CD4-positive, CD25-positive, alpha-beta regulatory T cell (primary cell): ENCODE measurements at regions not wholly inside any gene's neighbourhood (a gene's known extent, or its start where the extent isn't known, plus 50 kb on each side); places are given as distances from the start of the nearest gene placed in this dataset.

ENCODE experiments used
- ATAC-seq, 2 donors: fragments of 150-1000 bp; cut with Tn5 transposase; one replicate each; pipeline ENCODE4 v1.10.0; 2021; ENCODE audit warnings: low read depth in 2 of 2, moderate number of reproducible peaks in 2 of 2, moderate library complexity in 1 of 2
- DNase-seq, 3 donors: peaks; one replicate each; pipeline versions ENCODE4 v3.0.0 to v3.0.0-alpha.2; 2012 to 2022; ENCODE audit warnings: mixed read lengths in 1 of 3
- H3K27ac ChIP-seq: one replicate; pipeline ENCODE4 v1.7.0; 2013; ENCODE audit warnings: mild to moderate bottlenecking, low read length; ENCODE audit not compliant: insufficient read depth, poor library complexity, severe bottlenecking
- H3K27me3 ChIP-seq: one replicate; pipeline ENCODE4 v1.7.0; 2013; ENCODE audit warnings: low read length; ENCODE audit not compliant: control insufficient read depth, insufficient read depth
- H3K36me3 ChIP-seq: one replicate; pipeline ENCODE4 v1.7.0; 2013; ENCODE audit warnings: mild to moderate bottlenecking, low read length, moderate library complexity; ENCODE audit not compliant: control insufficient read depth, insufficient read depth
- H3K4me1 ChIP-seq: 2 replicates; pipeline ENCODE4 v1.7.0; 2013; ENCODE audit warnings: mild to moderate bottlenecking, low read length; ENCODE audit not compliant: insufficient read depth, control insufficient read depth, poor library complexity, severe bottlenecking
- H3K4me3 ChIP-seq: one replicate; pipeline ENCODE4 v1.7.0; 2013; ENCODE audit warnings: low read depth, mild to moderate bottlenecking, low read length, moderate library complexity
- H3K9me3 ChIP-seq, 2 experiments: 1 replicate in 1 of 2; 2 replicates in 1 of 2; pipeline ENCODE4 v1.7.0; 2013; ENCODE audit warnings: low read length in 2 of 2, mild to moderate bottlenecking in 1 of 2, moderate library complexity in 1 of 2; ENCODE audit not compliant: control insufficient read depth in 2 of 2
- H3K27ac Mint-ChIP-seq, 3 donors: one replicate each; pipeline ENCODE4 v1.8.0; 2020 to 2022; ENCODE audit warnings: mild to moderate bottlenecking in 3 of 3, mixed read lengths in 3 of 3, moderate library complexity in 2 of 3
- H3K27me3 Mint-ChIP-seq: one replicate; pipeline ENCODE4 v1.8.0; 2022; ENCODE audit warnings: mild to moderate bottlenecking, mixed read lengths
- H3K36me3 Mint-ChIP-seq: one replicate; pipeline ENCODE4 v1.8.0; 2020; ENCODE audit warnings: mixed read lengths
- H3K4me1 Mint-ChIP-seq, 4 donors: one replicate each; pipeline ENCODE4 v1.8.0; 2020 to 2022; ENCODE audit warnings: mixed read lengths in 4 of 4, mild to moderate bottlenecking in 1 of 4
- H3K4me3 Mint-ChIP-seq, 4 donors: one replicate each; pipeline ENCODE4 v1.8.0; 2020 to 2022; ENCODE audit warnings: mild to moderate bottlenecking in 4 of 4, mixed read lengths in 4 of 4, moderate library complexity in 3 of 4
- H3K9me3 Mint-ChIP-seq, 7 donors: one replicate each; pipeline ENCODE4 v1.8.0; 2020 to 2022; ENCODE audit warnings: mixed read lengths in 7 of 7, mild to moderate bottlenecking in 3 of 7, moderate library complexity in 2 of 7

GRCh38 chr3:162111861-162112260 lies 615.3 kb downstream of the OTOL1 start:
- Mint-ChIP-seq H3K36me3 (no peaks in the 10 kb centered on the region), H3K27me3 (no peaks in the 10 kb centered on the region), H3K27ac (no peak overlapping the region), H3K4me3 (no peak overlapping the region), H3K4me1 (no peaks in the 10 kb centered on the region), H3K9me3 (peaks cover 0 to 17% (median 0%) of the 10 kb centered on the region in 7 donors)
- no peak for ATAC-seq
- no peak for DNase-seq
- H3K27me3 ChIP-seq = no peaks in the 10 kb centered on the region
- H3K4me1 ChIP-seq = no peaks in the 10 kb centered on the region
- no peak overlapping the region for H3K4me3 ChIP-seq
- no peaks in the 10 kb centered on the region for H3K36me3 ChIP-seq
- no peak overlapping the region for H3K27ac ChIP-seq
- H3K9me3 ChIP-seq = no peaks in the 10 kb centered on the region

GRCh38 chr3:162112719-162113118 lies 616.1 kb downstream of the OTOL1 start:
- Mint-ChIP-seq H3K9me3 (peaks cover 0 to 17% (median 0%) of the 10 kb centered on the region in 7 donors), H3K36me3 (no peaks in the 10 kb centered on the region), H3K27me3 (no peaks in the 10 kb centered on the region), H3K4me1 (no peaks in the 10 kb centered on the region), H3K4me3 (no peak overlapping the region), H3K27ac (no peak overlapping the region)
- H3K9me3 ChIP-seq = no peaks in the 10 kb centered on the region
- H3K27ac ChIP-seq = no peak overlapping the region
- DNase-seq = no peak
- no peaks in the 10 kb centered on the region for H3K4me1 ChIP-seq
- ATAC-seq = no peak
- H3K27me3 ChIP-seq = no peaks in the 10 kb centered on the region
- H3K4me3 ChIP-seq = no peak overlapping the region
- no peaks in the 10 kb centered on the region for H3K36me3 ChIP-seq

- Histone ChIP-seq H3K9me3 (no peaks in the 10 kb centered on the region), H3K27ac (no peak overlapping the region), H3K36me3 (no peaks in the 10 kb centered on the region), H3K4me3 (no peak overlapping the region), H3K27me3 (no peaks in the 10 kb centered on the region), H3K4me1 (no peaks in the 10 kb centered on the region)
- no peak overlapping the region for H3K4me3 Mint-ChIP-seq
- H3K27me3 Mint-ChIP-seq = no peaks in the 10 kb centered on the region
- no peak overlapping the region for H3K27ac Mint-ChIP-seq
- no peaks in the 10 kb centered on the region for H3K36me3 Mint-ChIP-seq
- no peak for ATAC-seq
- DNase-seq = no peak
- H3K9me3 Mint-ChIP-seq = peaks cover 0 to 17% (median 3%) of the 10 kb centered on the region in 7 donors
- no peaks in the 10 kb centered on the region for H3K4me1 Mint-ChIP-seq
These were observed 621.4 kb downstream of the OTOL1 start for GRCh38 chr3:162117961-162118360.

GRCh38 chr3:162119651-162120050 lies 623.0 kb downstream of the OTOL1 start:
- Histone ChIP-seq H3K9me3 (no peaks in the 10 kb centered on the region), H3K4me1 (no peaks in the 10 kb centered on the region), H3K27ac (no peak overlapping the region), H3K36me3 (no peaks in the 10 kb centered on the region), H3K4me3 (no peak overlapping the region), H3K27me3 (no peaks in the 10 kb centered on the region)
- no peaks in the 10 kb centered on the region for H3K4me1 Mint-ChIP-seq
- no peak overlapping the region for H3K4me3 Mint-ChIP-seq
- ATAC-seq (no peak), DNase-seq (no peak)
- H3K27ac Mint-ChIP-seq = no peak overlapping the region
- no peaks in the 10 kb centered on the region for H3K27me3 Mint-ChIP-seq
- peaks cover 0 to 17% (median 3%) of the 10 kb centered on the region in 7 donors for H3K9me3 Mint-ChIP-seq
- no peaks in the 10 kb centered on the region for H3K36me3 Mint-ChIP-seq

- H3K4me3 Mint-ChIP-seq = no peak overlapping the region
- H3K27ac Mint-ChIP-seq = no peak overlapping the region
- Histone ChIP-seq H3K4me3 (no peak overlapping the region), H3K27ac (no peak overlapping the region), H3K36me3 (no peaks in the 10 kb centered on the region), H3K27me3 (no peaks in the 10 kb centered on the region), H3K9me3 (no peaks in the 10 kb centered on the region), H3K4me1 (no peaks in the 10 kb centered on the region)
- peaks cover 0 to 17% (median 3%) of the 10 kb centered on the region in 7 donors for H3K9me3 Mint-ChIP-seq
- H3K27me3 Mint-ChIP-seq = no peaks in the 10 kb centered on the region
- no peaks in the 10 kb centered on the region for H3K4me1 Mint-ChIP-seq
- ATAC-seq = no peak
- H3K36me3 Mint-ChIP-seq = no peaks in the 10 kb centered on the region
- no peak for DNase-seq
These were observed 625.8 kb downstream of the OTOL1 start for GRCh38 chr3:162122405-162122804.

- no peaks in the 10 kb centered on the region for H3K36me3 ChIP-seq
- H3K36me3 Mint-ChIP-seq = no peaks in the 10 kb centered on the region
- no peaks in the 10 kb centered on the region for H3K27me3 ChIP-seq
- no peak overlapping the region for H3K4me3 ChIP-seq
- H3K27me3 Mint-ChIP-seq = no peaks in the 10 kb centered on the region
- ATAC-seq (no peak), DNase-seq (no peak)
- peaks cover 0 to 13% (median 6%) of the 10 kb centered on the region in 7 donors for H3K9me3 Mint-ChIP-seq
- H3K4me1 ChIP-seq = no peaks in the 10 kb centered on the region
- no peaks in the 10 kb centered on the region for H3K4me1 Mint-ChIP-seq
- H3K9me3 ChIP-seq = no peaks in the 10 kb centered on the region
- H3K4me3 Mint-ChIP-seq = no peak overlapping the region
- no peak overlapping the region for H3K27ac ChIP-seq
- H3K27ac Mint-ChIP-seq = no peak overlapping the region
These were observed 629.2 kb downstream of the OTOL1 start for GRCh38 chr3:162125790-162126189.

- no peak for DNase-seq
- no peak overlapping the region for H3K27ac Mint-ChIP-seq
- Histone ChIP-seq H3K4me3 (no peak overlapping the region), H3K27me3 (no peaks in the 10 kb centered on the region), H3K9me3 (no peaks in the 10 kb centered on the region), H3K4me1 (no peaks in the 10 kb centered on the region), H3K27ac (no peak overlapping the region), H3K36me3 (no peaks in the 10 kb centered on the region)
- no peaks in the 10 kb centered on the region for H3K36me3 Mint-ChIP-seq
- H3K4me3 Mint-ChIP-seq = no peak overlapping the region
- no peak for ATAC-seq
- peaks cover 0 to 6% (median 2%) of the 10 kb centered on the region in 7 donors for H3K9me3 Mint-ChIP-seq
- no peaks in the 10 kb centered on the region for H3K4me1 Mint-ChIP-seq
- no peaks in the 10 kb centered on the region for H3K27me3 Mint-ChIP-seq
These were observed 634.0 kb downstream of the OTOL1 start for GRCh38 chr3:162130582-162130981.

GRCh38 chr3:162132981-162133380 lies 636.4 kb downstream of the OTOL1 start:
- H3K9me3 Mint-ChIP-seq = peaks cover 0 to 7% (median 1%) of the 10 kb centered on the region in 7 donors
- ATAC-seq (no peak), DNase-seq (no peak)
- Histone ChIP-seq H3K36me3 (no peaks in the 10 kb centered on the region), H3K4me3 (no peak overlapping the region), H3K27me3 (no peaks in the 10 kb centered on the region), H3K4me1 (no peaks in the 10 kb centered on the region), H3K9me3 (no peaks in the 10 kb centered on the region), H3K27ac (no peak overlapping the region)
- H3K27me3 Mint-ChIP-seq = no peaks in the 10 kb centered on the region
- H3K4me3 Mint-ChIP-seq = no peak overlapping the region
- no peaks in the 10 kb centered on the region for H3K4me1 Mint-ChIP-seq
- no peaks in the 10 kb centered on the region for H3K36me3 Mint-ChIP-seq
- no peak overlapping the region for H3K27ac Mint-ChIP-seq
